H9 (cell line): ENCODE measurements at regions not wholly inside any gene's neighbourhood (a gene's known extent, or its start where the extent isn't known, plus 50 kb on each side); places are given as distances from the start of the nearest gene placed in this dataset.

Source experiments
- DNase-seq: peaks from one replicate; pipeline ENCODE4 v3.0.0-alpha.2; 2017
- H2AFZ ChIP-seq: one replicate; pipeline ENCODE4 v1.6.1; 2013; ENCODE audit warnings: mild to moderate bottlenecking, low read length, control low read depth, moderate library complexity
- H2AK5ac ChIP-seq: 2 replicates; pipeline ENCODE4 v1.6.1; 2013; ENCODE audit warnings: low read length, control low read depth, mixed read lengths; ENCODE audit not compliant: insufficient read length
- H2BK120ac ChIP-seq: one replicate; pipeline ENCODE4 v1.6.1; 2013; ENCODE audit warnings: low read depth, mild to moderate bottlenecking, low read length, control low read depth, inconsistent platforms; ENCODE audit not compliant: poor library complexity, severe bottlenecking
- H2BK12ac ChIP-seq: 2 replicates; pipeline ENCODE4 v1.6.1; 2013; ENCODE audit warnings: low read length, control low read depth, mixed read lengths, low read depth; ENCODE audit not compliant: insufficient read length
- H2BK15ac ChIP-seq: 2 replicates; pipeline ENCODE4 v1.6.1; 2013; ENCODE audit warnings: low read depth, low read length, control low read depth
- H2BK20ac ChIP-seq: one replicate; pipeline ENCODE4 v1.6.1; 2013; ENCODE audit warnings: low read depth, mild to moderate bottlenecking, low read length, control low read depth, inconsistent platforms; ENCODE audit not compliant: poor library complexity, severe bottlenecking
- H2BK5ac ChIP-seq: 2 replicates; pipeline ENCODE4 v1.6.1; 2013; ENCODE audit warnings: low read length, control low read depth, mixed read lengths; ENCODE audit not compliant: insufficient read length
- H3K14ac ChIP-seq: 2 replicates; pipeline ENCODE4 v1.6.1; 2013; ENCODE audit warnings: low read length, control low read depth; ENCODE audit not compliant: insufficient read depth
- H3K18ac ChIP-seq: 2 replicates; pipeline ENCODE4 v1.6.1; 2013; ENCODE audit warnings: low read depth, mild to moderate bottlenecking, mixed read lengths, low read length, control low read depth; ENCODE audit not compliant: insufficient read length
- H3K23ac ChIP-seq: 2 replicates; pipeline ENCODE4 v1.6.1; 2013; ENCODE audit warnings: low read length, control low read depth, mixed read lengths, low read depth; ENCODE audit not compliant: insufficient read length
- H3K23me2 ChIP-seq: 2 replicates; pipeline ENCODE4 v1.6.1; 2013; ENCODE audit warnings: low read depth, mild to moderate bottlenecking, mixed read lengths, low read length, control low read depth; ENCODE audit not compliant: insufficient read length, poor library complexity, severe bottlenecking
- H3K27ac ChIP-seq: 2 replicates; pipeline ENCODE4 v1.5.1; 2013; ENCODE audit warnings: low read length, control low read depth, mixed read lengths, low read depth; ENCODE audit not compliant: insufficient read length
- H3K27me3 ChIP-seq: 2 replicates; pipeline ENCODE4 v1.6.1; 2013; ENCODE audit warnings: low read length, control low read depth, inconsistent platforms; ENCODE audit not compliant: insufficient read depth
- H3K4ac ChIP-seq: 2 replicates; pipeline ENCODE4 v1.6.1; 2013; ENCODE audit warnings: low read depth, mild to moderate bottlenecking, control low read depth, inconsistent platforms, low read length, moderate library complexity
- H3K4me1 ChIP-seq: 2 replicates; pipeline ENCODE4 v1.6.1; 2013; ENCODE audit warnings: low read length, control low read depth, inconsistent platforms; ENCODE audit not compliant: insufficient read depth
- H3K4me2 ChIP-seq: 2 replicates; pipeline ENCODE4 v1.6.1; 2013; ENCODE audit warnings: low read length, control low read depth, mixed read lengths; ENCODE audit not compliant: insufficient read length, insufficient read depth
- H3K56ac ChIP-seq: 2 replicates; pipeline ENCODE4 v1.6.1; 2013; ENCODE audit warnings: low read depth, mild to moderate bottlenecking, mixed read lengths, low read length, control low read depth; ENCODE audit not compliant: insufficient read length
- H3K79me1 ChIP-seq: 2 replicates; pipeline ENCODE4 v1.6.1; 2013; ENCODE audit warnings: low read depth, mild to moderate bottlenecking, moderate library complexity, low read length, control low read depth, inconsistent platforms; ENCODE audit not compliant: insufficient read depth, poor library complexity, severe bottlenecking
- H3K79me2 ChIP-seq: 2 replicates; pipeline ENCODE4 v1.6.1; 2013; ENCODE audit warnings: low read length, control low read depth, inconsistent platforms; ENCODE audit not compliant: insufficient read depth
- H3K9ac ChIP-seq: 2 replicates; pipeline ENCODE4 v1.6.1; 2013; ENCODE audit warnings: low read length, control low read depth, mixed read lengths; ENCODE audit not compliant: insufficient read length; ENCODE audit errors: extremely low read depth
- H3K9me3 ChIP-seq: one replicate; pipeline ENCODE4 v1.6.1; 2013; ENCODE audit warnings: low read depth, low read length, inconsistent platforms; ENCODE audit not compliant: control insufficient read depth
- H3T11ph ChIP-seq: one replicate; pipeline ENCODE4 v1.6.1; 2013; ENCODE audit warnings: mild to moderate bottlenecking, low read length, control low read depth, inconsistent platforms
- H4K20me1 ChIP-seq: one replicate; pipeline ENCODE4 v1.6.1; 2013; ENCODE audit not compliant: control insufficient read depth, insufficient read length, insufficient read depth
- H4K5ac ChIP-seq: 2 replicates; pipeline ENCODE4 v1.6.1; 2013; ENCODE audit warnings: low read depth, mild to moderate bottlenecking, mixed read lengths, low read length, control low read depth; ENCODE audit not compliant: insufficient read length
- H4K8ac ChIP-seq: replicated peaks from 2 replicates; pipeline ENCODE4 v1.6.1; 2013; ENCODE audit warnings: low read length, control low read depth, mixed read lengths, low read depth; ENCODE audit not compliant: insufficient read length
- H4K91ac ChIP-seq: 2 replicates; pipeline ENCODE4 v1.6.1; 2013; ENCODE audit warnings: low read depth, mild to moderate bottlenecking, moderate library complexity, mixed read lengths, low read length, control low read depth; ENCODE audit not compliant: insufficient read length
- H3K27ac Mint-ChIP-seq, 3 experiments: 2 replicates in 2 of 3; 3 replicates in 1 of 3; pipeline ENCODE4 v1.8.0; 2020 to 2021; ENCODE audit warnings: mixed read lengths in 3 of 3, mild to moderate bottlenecking in 1 of 3, moderate library complexity in 1 of 3
- H3K27me3 Mint-ChIP-seq: 2 replicates; pipeline ENCODE4 v1.8.0; 2021; ENCODE audit warnings: low read depth, mild to moderate bottlenecking, moderate library complexity, mixed read lengths
- H3K36me3 Mint-ChIP-seq, 3 experiments: 2 replicates in 2 of 3; 3 replicates in 1 of 3; pipeline ENCODE4 v1.8.0; 2020 to 2021; ENCODE audit warnings: low read depth in 3 of 3, mixed read lengths in 3 of 3; ENCODE audit not compliant: insufficient read depth in 1 of 3
- H3K4me1 Mint-ChIP-seq, 2 experiments: 2 replicates each; pipeline ENCODE4 v1.8.0; 2020; ENCODE audit warnings: mixed read lengths in 2 of 2
- H3K4me3 Mint-ChIP-seq, 2 experiments: 2 replicates in 1 of 2; 3 replicates in 1 of 2; pipeline ENCODE4 v1.8.0; 2020 to 2021; ENCODE audit warnings: mild to moderate bottlenecking in 2 of 2, mixed read lengths in 2 of 2, moderate library complexity in 1 of 2
- H3K9me3 Mint-ChIP-seq, 2 experiments: 2 replicates in 1 of 2; 3 replicates in 1 of 2; pipeline ENCODE4 v1.8.0; 2020; ENCODE audit warnings: mild to moderate bottlenecking in 2 of 2, mixed read lengths in 2 of 2, moderate library complexity in 1 of 2
- WGBS: extraction: QIAGEN DNeasy Blood & Tissue Kit; methylation state at CpG from one replicate; pipeline ENCODE4 v1.1.7; 2013; ENCODE audit warnings: missing lambda C conversion rate, low lambda C conversion rate, mixed read lengths; ENCODE audit not compliant: insufficient read length; ENCODE audit errors: extremely low coverage; 5-methylcytosine and 5-hydroxymethylcytosine counted together
- TF ChIP-seq, protein P1 (sequence below): fragments of 200-600 bp; sonication (generic); conservative IDR thresholded peaks from 3 replicates; pipeline ENCODE4 v1.8.0; 2021; ENCODE audit warnings: antibody characterized with exemption, mild to moderate bottlenecking

DNA sequence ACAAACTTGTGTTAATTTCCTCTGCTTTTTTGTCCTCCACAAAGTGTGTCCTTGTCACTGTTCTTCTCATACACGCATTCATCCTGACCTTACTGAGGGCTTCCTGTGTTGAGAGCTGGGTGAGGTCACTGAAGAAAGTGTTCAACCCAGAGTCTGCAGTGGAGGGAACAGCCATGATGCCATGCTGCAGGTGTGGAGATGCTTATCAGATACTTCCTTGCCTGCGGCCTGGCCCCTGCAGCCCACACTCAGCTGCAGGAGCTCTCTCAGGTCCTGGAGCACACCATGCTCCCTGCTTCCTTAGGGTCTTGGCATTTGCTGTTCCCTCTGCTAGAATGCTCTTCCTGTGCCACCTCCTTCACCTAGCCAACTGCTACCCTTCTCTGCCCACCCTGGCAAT is 108.1 kb upstream of the SPRY4 start:
- Mint-ChIP-seq H3K9me3 (no peaks in the 10 kb centered on the region), H3K27me3 (no peaks in the 10 kb centered on the region), H3K4me3 (no peak overlapping the region), H3K36me3 (no peaks in the 10 kb centered on the region), H3K27ac (no peak overlapping the region), H3K4me1 (peaks cover 24 to 26% of the 10 kb centered on the region in 2 experiments)
- no peak overlapping the region for H2BK120ac ChIP-seq
- no peak overlapping the region for H2AFZ ChIP-seq
- no peak overlapping the region for H3K14ac ChIP-seq
- H3K4ac ChIP-seq: no peak overlapping the region
- H3K27ac ChIP-seq: no peak overlapping the region
- no peak overlapping the region for H2AK5ac ChIP-seq
- no peaks in the 10 kb centered on the region for H3K9me3 ChIP-seq
- H3K9ac ChIP-seq: no peak overlapping the region
- TF ChIP-seq, protein P1, sequence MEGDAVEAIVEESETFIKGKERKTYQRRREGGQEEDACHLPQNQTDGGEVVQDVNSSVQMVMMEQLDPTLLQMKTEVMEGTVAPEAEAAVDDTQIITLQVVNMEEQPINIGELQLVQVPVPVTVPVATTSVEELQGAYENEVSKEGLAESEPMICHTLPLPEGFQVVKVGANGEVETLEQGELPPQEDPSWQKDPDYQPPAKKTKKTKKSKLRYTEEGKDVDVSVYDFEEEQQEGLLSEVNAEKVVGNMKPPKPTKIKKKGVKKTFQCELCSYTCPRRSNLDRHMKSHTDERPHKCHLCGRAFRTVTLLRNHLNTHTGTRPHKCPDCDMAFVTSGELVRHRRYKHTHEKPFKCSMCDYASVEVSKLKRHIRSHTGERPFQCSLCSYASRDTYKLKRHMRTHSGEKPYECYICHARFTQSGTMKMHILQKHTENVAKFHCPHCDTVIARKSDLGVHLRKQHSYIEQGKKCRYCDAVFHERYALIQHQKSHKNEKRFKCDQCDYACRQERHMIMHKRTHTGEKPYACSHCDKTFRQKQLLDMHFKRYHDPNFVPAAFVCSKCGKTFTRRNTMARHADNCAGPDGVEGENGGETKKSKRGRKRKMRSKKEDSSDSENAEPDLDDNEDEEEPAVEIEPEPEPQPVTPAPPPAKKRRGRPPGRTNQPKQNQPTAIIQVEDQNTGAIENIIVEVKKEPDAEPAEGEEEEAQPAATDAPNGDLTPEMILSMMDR: no peak
- H4K8ac ChIP-seq: no peak overlapping the region
- no peak overlapping the region for H4K91ac ChIP-seq
- no peaks in the 10 kb centered on the region for H3K23me2 ChIP-seq
- H2BK20ac ChIP-seq: no peak overlapping the region
- H3K27me3 ChIP-seq: no peaks in the 10 kb centered on the region
- no peak overlapping the region for H3K4me2 ChIP-seq
- H4K20me1 ChIP-seq: no peaks in the 10 kb centered on the region
- no peak for DNase-seq
- H2BK5ac ChIP-seq: no peak overlapping the region
- H4K5ac ChIP-seq: no peak overlapping the region
- no peak overlapping the region for H3T11ph ChIP-seq
- no peak overlapping the region for H3K23ac ChIP-seq
- H3K18ac ChIP-seq: no peak overlapping the region
- no peaks in the 10 kb centered on the region for H3K79me1 ChIP-seq
- no peak overlapping the region for H3K56ac ChIP-seq
- WGBS: no CpG with 5 or more reads among the region's 2 CpGs
- H2BK12ac ChIP-seq: no peak overlapping the region
- no peak overlapping the region for H2BK15ac ChIP-seq
- H3K4me1 ChIP-seq: peaks cover 6% of the 10 kb centered on the region; the same call in 1 of the 2 replicates
- no peaks in the 10 kb centered on the region for H3K79me2 ChIP-seq
